ENCODE measurements at regions not wholly inside any gene's neighbourhood (a gene's known extent, or its start where the extent isn't known, plus 50 kb on each side); places are given as distances from the start of the nearest gene placed in this dataset.
"Not testable (repeated sequence)": the region's sequence is repeated elsewhere in the genome, so short reads cannot be mapped to it uniquely, and the experiment has no call there.

DNA sequence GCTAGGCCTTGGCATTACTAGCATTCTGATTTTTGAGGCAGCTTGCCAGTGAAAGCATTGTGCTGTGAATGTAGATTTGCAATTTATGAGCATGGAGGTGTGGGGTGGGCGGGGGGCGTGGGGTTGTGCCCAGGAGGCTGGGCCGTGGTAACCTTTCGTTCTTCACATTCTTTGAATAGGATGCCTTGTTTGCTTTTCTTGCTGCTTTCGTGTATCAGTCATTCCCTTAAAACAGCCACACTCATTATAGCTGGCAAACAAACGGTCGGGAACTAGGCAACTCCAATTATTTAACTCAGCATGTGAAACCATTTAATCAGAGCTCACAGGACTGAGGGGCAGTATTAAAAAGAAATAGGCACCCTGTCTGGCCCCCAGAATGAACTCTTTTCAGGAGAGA, 115.9 kb upstream of the PELI2 start:
- Histone ChIP-seq H3K4me3 (no peak overlapping the region), H3K27ac (no peak overlapping the region), H3K36me3 (no peaks in the 10 kb centered on the region), H3K27me3 (replicated peaks) (no peaks in the 10 kb centered on the region), H3K9me3 (replicated peaks) (no peaks in the 10 kb centered on the region), H3K4me1 (replicated peaks) (peaks cover 15% of the 10 kb centered on the region)
- peak in 1 of 2 experiments; percentile 31 for DNase-seq (ENCODE audit: low read depth in 1 of 2, low spot score in 2 of 2)

DNA sequence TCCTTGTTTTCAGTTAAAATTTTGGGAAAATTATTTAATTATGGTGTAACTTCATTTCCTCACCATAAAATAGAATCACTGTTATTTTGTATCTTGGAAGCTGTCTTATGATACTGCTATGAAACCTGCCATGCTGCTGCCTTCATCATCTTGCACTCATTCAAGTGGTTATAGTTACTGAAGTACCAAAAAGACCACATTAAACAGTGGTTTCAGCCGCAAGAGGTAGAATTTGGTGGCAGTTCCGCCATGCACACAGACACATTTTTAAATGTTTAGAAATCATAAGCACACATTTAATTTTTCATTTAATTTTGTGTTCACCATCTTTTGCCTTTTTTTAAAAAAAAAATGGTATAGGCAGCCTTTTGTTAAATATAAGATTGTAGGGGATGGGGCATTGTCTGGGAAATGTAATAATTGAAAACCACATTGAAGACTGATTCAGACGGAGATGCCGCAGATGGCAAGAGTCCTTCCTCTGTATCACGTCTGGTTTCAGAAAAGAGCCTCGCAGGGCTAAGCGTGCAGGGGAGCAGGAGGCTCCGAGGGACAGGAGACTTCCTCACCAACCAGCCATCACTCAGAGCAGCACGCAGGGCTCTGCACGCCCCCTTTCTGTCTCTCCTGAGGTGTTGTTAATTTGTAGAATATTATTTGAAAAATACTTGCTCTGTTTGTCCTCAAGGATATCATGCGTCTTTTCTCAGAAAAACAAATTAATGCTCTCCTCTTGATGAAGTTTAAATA, 115.2 kb upstream of the PELI2 start:
- DNase-seq (ENCODE audit: low read depth in 1 of 2, low spot score in 2 of 2), result no peak
- Histone ChIP-seq H3K9me3 (replicated peaks) (no peaks in the 10 kb centered on the region), H3K27me3 (replicated peaks) (no peaks in the 10 kb centered on the region), H3K27ac (no peak overlapping the region; the same call in 1 of the 2 replicates), H3K36me3 (no peaks in the 10 kb centered on the region), H3K4me3 (no peak overlapping the region), H3K4me1 (replicated peaks) (peaks cover 15% of the 10 kb centered on the region)

DNA sequence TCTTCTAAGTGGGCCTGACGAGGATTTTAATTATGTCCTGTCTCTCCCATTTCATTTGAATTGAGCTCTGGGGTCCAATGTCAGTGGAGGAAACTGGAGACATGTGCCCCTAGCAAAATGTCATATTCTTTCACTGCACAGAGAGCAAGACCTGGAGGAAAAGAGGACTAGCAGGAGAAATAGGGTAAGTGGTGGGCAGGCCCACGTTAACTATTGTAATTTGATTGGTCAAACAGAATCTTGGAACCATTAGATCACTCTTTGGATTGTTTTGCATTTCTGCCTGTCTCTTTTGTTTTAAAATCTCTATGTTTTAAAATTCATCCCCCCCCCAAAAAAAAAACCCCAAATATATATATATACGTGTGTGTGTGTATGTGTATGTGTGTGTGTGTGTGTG, 113.9 kb upstream of the PELI2 start:
- Histone ChIP-seq H3K27me3 (replicated peaks) (no peaks in the 10 kb centered on the region), H3K36me3 (no peaks in the 10 kb centered on the region), H3K27ac (peak overlapping the region; percentile 83), H3K4me1 (replicated peaks) (peaks cover 15% of the 10 kb centered on the region), H3K9me3 (replicated peaks) (no peaks in the 10 kb centered on the region), H3K4me3 (no peak overlapping the region)
- DNase-seq (ENCODE audit: low read depth in 1 of 2, low spot score in 2 of 2), result no peak

DNA sequence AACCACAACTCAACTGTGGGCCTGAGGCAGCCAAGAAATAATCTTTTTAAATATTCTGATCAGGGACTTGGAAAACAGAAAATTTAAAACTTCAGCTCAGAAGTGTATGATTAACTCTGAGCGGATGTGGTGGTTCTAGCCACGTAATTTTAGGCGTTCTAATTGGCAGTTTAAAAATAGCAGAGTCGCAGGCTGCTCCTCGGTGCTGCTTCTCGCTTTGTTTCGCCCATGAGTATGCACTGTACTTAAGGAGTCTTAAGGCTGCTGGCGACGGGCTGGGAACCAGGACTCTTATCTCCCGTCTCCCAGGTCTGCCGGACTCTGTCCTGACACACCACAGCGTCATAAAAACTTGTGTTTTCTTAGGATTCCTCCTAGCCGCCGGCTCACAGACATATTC, 113.4 kb upstream of the PELI2 start:
- DNase-seq (ENCODE audit: low read depth in 1 of 2, low spot score in 2 of 2), result peak in 1 of 2 experiments; percentile 4
- Histone ChIP-seq H3K27me3 (replicated peaks) (no peaks in the 10 kb centered on the region), H3K27ac (peak overlapping the region; percentile 83), H3K4me3 (no peak overlapping the region; the same call in 1 of the 2 replicates), H3K36me3 (no peaks in the 10 kb centered on the region), H3K4me1 (replicated peaks) (peaks cover 15% of the 10 kb centered on the region), H3K9me3 (replicated peaks) (no peaks in the 10 kb centered on the region)

DNA sequence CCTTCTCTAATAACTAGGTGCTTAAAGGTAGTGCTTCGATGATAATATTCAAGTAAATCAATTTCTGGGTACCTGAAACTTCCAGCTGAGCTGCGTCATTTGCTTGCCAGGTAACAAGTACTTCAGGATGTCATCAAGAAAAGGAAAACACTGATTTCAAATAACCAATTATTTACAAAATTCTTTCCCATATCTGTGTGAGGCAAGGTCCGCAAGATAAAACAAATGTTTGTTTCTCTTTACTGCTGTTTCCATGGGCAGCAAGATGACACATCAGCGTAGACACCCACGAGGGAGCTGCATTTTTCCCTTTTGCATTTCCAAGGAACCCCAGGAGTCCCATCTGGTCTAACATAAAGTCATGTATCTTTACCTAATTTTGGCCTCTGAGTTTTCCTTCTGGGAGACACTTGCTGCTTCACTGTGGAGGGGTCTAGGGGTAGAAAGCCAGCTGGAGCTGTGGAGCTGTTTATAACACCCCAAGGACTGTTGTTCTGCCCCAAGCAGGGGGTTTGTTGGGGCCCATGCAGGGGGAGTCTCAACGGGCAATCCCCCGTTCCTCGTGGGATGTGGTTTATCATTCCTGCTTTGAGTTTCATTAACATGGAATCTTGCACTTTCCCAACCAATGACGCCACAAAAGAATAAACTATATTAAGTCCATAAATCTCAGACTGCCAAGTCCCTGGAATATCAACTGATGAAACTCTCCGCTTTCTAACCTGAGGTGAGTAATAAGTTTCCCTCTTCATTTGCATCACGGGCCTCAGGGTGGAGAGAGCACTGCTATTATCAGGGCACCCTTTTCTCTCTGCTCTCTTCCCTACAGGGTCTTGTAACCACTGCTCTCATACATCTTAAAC, 112.8 kb upstream of the PELI2 start:
- H3K27ac ChIP-seq, result peak overlapping the region; percentile 83
- no peaks in the 10 kb centered on the region for H3K27me3 ChIP-seq (replicated peaks)
- H3K9me3 ChIP-seq (replicated peaks), result no peaks in the 10 kb centered on the region
- H3K4me3 ChIP-seq, result no peak overlapping the region; the same call in 1 of the 2 replicates
- no peaks in the 10 kb centered on the region for H3K36me3 ChIP-seq
- peak; percentile 46 to 51 for DNase-seq (ENCODE audit: low read depth in 1 of 2, low spot score in 2 of 2)
- H3K4me1 ChIP-seq (replicated peaks), result peaks cover 15% of the 10 kb centered on the region

DNA sequence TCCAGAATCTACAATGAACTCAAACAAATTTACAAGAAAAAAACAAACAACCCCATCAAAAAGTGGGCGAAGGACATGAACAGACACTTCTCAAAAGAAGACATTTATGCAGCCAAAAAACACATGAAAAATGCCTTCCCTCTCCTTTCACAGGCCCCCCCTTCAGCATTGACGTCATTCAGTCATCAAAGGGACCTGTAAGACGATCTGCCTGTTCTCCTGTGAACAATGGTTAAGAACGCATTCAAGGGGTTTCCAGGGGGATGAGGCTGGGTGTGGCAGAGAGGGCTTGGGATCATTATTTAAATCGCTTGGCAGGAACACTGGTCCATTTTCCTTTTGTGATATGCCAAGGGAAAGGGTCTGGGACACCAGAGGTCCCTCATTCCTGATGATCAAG, 110.7 kb upstream of the PELI2 start:
- not testable (repeated sequence) for H3K27ac ChIP-seq; H3K27me3 ChIP-seq (replicated peaks); H3K4me3 ChIP-seq; H3K36me3 ChIP-seq; H3K9me3 ChIP-seq (replicated peaks)
- H3K4me1 ChIP-seq (replicated peaks), result peaks cover 15% of the 10 kb centered on the region
- peak in 1 of 2 experiments; percentile 5 for DNase-seq (ENCODE audit: low read depth in 1 of 2, low spot score in 2 of 2)

DNA sequence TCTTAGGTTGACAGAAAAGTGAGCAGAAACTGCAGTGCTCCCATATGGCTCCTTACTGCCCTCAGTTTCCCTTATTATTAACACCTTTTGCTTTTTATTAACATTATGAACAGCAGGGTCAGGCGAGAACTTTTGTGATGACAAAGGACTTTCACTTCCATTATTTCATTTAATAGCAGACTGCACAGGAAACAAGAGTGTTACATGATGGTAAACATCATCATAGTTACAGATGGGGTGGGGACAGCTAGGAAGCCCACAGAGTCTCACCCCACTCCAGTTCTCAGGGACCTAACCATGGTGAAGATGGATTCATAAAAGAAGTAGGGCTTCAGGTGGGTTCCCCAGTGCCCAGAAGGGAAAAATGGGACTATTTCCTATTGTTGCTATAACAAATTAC, 110.1 kb upstream of the PELI2 start:
- Histone ChIP-seq H3K4me3 (no peak overlapping the region), H3K27me3 (replicated peaks) (no peaks in the 10 kb centered on the region)
- no peak for DNase-seq (ENCODE audit: low read depth in 1 of 2, low spot score in 2 of 2)

DNA sequence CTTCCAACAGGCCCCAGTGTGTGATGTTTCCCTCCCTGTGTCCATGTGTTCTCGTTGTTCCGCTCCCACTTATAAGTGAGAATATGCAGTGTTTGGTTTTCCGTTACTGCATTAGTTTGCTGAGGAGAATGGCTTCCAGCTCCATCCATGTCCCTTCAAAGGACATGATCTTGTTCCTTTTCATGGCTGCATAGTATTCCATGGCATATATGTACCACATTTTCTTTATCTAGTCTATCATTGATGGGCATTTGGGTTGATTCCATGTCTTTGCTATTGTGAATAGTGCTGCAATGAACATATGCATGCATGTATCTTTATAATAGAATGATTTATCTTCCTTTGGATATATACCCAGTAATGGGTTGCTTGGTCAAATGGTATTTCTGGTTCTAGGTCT, 109.5 kb upstream of the PELI2 start:
- H3K27me3 ChIP-seq (replicated peaks); DNase-seq (ENCODE audit: low read depth in 1 of 2, low spot score in 2 of 2); H3K36me3 ChIP-seq; H3K9me3 ChIP-seq (replicated peaks); H3K4me3 ChIP-seq; H3K27ac ChIP-seq: not testable (repeated sequence)
- peaks cover 12% of the 10 kb centered on the region for H3K4me1 ChIP-seq (replicated peaks)

More for the DNA sequence above, 110.1 kb upstream of the PELI2 start:
- H3K9me3 ChIP-seq (replicated peaks), result no peaks in the 10 kb centered on the region
- no peaks in the 10 kb centered on the region for H3K36me3 ChIP-seq
- H3K27ac ChIP-seq, result no peak overlapping the region
- H3K4me1 ChIP-seq (replicated peaks), result peaks cover 12% of the 10 kb centered on the region

DNA sequence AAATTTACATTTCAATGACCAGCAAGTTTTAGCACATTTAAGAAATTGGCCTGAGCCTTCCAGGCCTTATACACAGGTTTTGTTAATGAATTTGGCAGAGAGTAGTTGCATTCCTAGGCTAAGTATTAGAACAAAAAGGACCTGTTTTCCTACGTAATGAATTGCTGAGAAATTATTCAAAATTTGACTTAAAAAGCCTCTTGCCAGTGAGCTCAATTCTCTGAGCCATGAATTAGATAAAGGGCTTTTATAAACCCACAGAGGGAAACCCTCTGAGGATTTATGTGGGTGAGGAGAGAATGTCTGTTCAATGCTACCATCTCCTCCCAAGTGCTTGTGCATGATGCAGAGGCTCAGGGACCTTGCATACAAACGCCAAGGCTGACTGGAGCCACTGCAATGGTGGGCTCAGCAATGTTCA, 94.5 kb upstream of the PELI2 start:
- no peaks in the 10 kb centered on the region for H3K36me3 ChIP-seq
- no peaks in the 10 kb centered on the region for H3K9me3 ChIP-seq (replicated peaks)
- H3K27ac ChIP-seq, result no peak overlapping the region
- no peaks in the 10 kb centered on the region for H3K27me3 ChIP-seq (replicated peaks)
- H3K4me1 ChIP-seq (replicated peaks), result no peaks in the 10 kb centered on the region
- no peak for DNase-seq (ENCODE audit: low read depth in 1 of 2, low spot score in 2 of 2)
- H3K4me3 ChIP-seq, result no peak overlapping the region

DNA sequence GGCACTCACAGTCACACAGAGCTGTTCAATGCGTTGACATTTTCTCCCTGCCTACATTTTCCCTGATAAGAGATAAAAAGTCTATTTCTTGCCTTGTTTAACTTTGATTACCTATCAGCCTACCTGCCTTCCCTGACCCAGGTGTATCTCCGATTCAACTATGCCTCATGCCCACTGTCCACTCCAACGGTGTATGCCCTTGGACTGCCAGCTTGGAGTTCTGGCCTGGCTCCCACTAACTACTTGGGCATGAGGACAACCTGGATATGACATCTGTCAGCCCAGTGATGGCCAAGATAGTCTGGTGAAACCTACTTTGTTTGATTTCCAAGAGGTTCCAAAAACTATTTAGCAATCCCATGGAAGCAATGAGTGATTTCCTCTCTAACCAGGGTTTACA, 93.0 kb upstream of the PELI2 start:
- Histone ChIP-seq H3K9me3 (replicated peaks) (no peaks in the 10 kb centered on the region), H3K36me3 (no peaks in the 10 kb centered on the region), H3K27ac (no peak overlapping the region), H3K4me3 (no peak overlapping the region), H3K4me1 (replicated peaks) (no peaks in the 10 kb centered on the region), H3K27me3 (replicated peaks) (peaks cover 7% of the 10 kb centered on the region; the same call in 1 of the 2 replicates)
- no peak for DNase-seq (ENCODE audit: low read depth in 1 of 2, low spot score in 2 of 2)

DNA sequence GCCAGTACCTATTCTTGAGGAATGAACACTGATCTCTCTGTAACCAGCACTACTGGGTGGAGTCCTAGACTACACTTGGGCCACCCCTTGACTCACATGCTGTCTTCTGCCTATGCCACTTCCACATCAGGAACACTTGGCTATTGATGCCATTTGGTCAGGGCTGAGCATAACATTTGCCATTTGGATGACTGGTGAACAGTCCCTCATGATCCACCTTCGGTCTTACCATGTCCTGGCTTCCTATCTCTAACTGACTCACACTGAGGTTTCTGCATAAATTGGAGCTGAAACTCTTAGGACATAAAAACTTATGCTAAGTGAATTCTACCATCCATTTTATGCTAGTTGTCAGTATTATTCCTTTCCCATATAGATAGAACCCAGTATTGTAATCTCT, 91.7 kb upstream of the PELI2 start:
- H3K4me1 ChIP-seq (replicated peaks), result no peaks in the 10 kb centered on the region

DNA sequence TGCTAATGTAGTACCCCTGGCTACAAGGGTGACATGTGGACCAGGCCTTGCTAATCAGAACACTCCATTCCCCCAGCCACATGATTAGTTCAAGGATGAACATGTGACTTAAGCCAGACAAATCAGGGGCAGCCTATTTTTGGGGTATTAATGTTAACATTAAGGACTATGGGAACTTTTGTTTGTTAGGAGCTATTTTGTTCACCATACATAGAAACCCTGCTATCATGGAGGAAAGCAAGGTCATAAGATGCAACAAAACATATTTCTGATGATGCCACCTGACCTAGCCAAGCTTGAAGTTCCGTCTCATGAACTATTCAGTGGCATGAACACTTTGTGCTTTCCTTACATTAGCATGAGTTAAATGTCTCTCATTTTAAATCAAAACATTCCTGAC, 90.8 kb upstream of the PELI2 start:
- no peaks in the 10 kb centered on the region for H3K36me3 ChIP-seq
- no peaks in the 10 kb centered on the region for H3K4me1 ChIP-seq (replicated peaks)
- H3K27ac ChIP-seq, result no peak overlapping the region
- H3K4me3 ChIP-seq, result no peak overlapping the region
- no peak for DNase-seq (ENCODE audit: low read depth in 1 of 2, low spot score in 2 of 2)
- H3K27me3 ChIP-seq (replicated peaks), result peaks cover 7% of the 10 kb centered on the region; the same call in 1 of the 2 replicates
- H3K9me3 ChIP-seq (replicated peaks), result no peaks in the 10 kb centered on the region

More for the DNA sequence above, 91.7 kb upstream of the PELI2 start:
- Histone ChIP-seq H3K36me3 (no peaks in the 10 kb centered on the region), H3K27me3 (replicated peaks) (peaks cover 7% of the 10 kb centered on the region; the same call in 1 of the 2 replicates), H3K9me3 (replicated peaks) (no peaks in the 10 kb centered on the region), H3K4me3 (no peak overlapping the region), H3K27ac (no peak overlapping the region)
- DNase-seq (ENCODE audit: low read depth in 1 of 2, low spot score in 2 of 2), result no peak

DNA sequence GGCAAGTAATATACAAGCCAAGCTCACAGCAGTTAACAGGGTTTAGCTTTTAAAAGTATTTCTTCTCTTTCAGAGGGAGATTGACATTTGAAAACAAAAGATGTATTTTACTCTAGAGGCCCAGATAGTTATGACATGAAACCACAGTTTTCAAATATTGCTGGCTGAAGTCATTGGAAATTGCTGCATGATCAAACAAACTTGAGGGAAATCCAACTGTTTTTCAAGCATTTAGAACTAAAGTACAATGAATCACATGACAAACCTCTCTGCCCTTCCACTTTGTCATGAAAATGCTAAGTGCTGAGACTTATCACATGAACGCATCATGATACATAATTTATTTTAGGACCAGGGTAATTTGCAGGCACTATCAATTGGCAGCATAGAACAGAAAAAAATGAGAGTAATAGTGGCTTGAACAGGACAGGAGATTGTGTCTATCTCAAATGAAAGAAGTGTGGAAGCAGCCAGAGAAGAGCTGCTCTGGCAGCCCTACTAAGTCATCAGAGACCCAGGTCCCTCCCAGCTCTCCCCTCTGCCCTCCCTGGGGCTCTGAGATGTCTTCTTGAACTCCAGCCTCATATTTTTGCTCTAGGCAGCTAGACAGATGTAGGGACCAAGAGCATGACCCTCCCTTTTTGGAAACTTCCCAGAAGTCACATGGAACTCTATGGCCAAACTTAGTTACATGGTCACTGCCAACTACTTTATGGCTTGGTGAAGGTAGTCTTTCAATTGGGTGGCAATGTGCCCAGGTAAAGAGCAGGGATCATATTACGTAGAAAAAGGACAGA, 90.1 kb upstream of the PELI2 start:
- Histone ChIP-seq H3K27ac (no peak overlapping the region), H3K9me3 (replicated peaks) (no peaks in the 10 kb centered on the region), H3K36me3 (no peaks in the 10 kb centered on the region), H3K4me1 (replicated peaks) (no peaks in the 10 kb centered on the region), H3K27me3 (replicated peaks) (peaks cover 7% of the 10 kb centered on the region; the same call in 1 of the 2 replicates), H3K4me3 (no peak overlapping the region)
- no peak for DNase-seq (ENCODE audit: low read depth in 1 of 2, low spot score in 2 of 2)
